Right atrium auricular region (tissue), 2 donors: ENCODE measurements at regions not wholly inside any gene's neighbourhood (a gene's known extent, or its start where the extent isn't known, plus 50 kb on each side); places are given as distances from the start of the nearest gene placed in this dataset.

Source experiments
- DNase-seq: peaks from one replicate; pipeline ENCODE4 v3.0.0-alpha.2; 2019; ENCODE audit warnings: low spot score
- H3K27ac ChIP-seq, 2 donors: fragments of 200-600 bp; sonication (generic); 1 replicate in 1 of 2; 2 replicates in 1 of 2; pipeline ENCODE4 v1.5.1; 2016 to 2019
- H3K27me3 ChIP-seq, 2 donors: fragments of 200-600 bp; sonication (generic); one replicate each; pipeline versions ENCODE4 v1.5.1 to v1.6.0; 2017 to 2019
- H3K36me3 ChIP-seq: fragments of 200-600 bp; sonication (generic); one replicate; pipeline ENCODE4 v1.5.1; 2016
- H3K4me1 ChIP-seq, 2 donors: fragments of 200-600 bp; sonication (generic); one replicate each; pipeline versions ENCODE4 v1.5.1 to v1.6.0; 2017 to 2019
- H3K4me3 ChIP-seq, 2 donors: fragments of 200-600 bp; sonication (generic); 1 replicate in 1 of 2; 2 replicates in 1 of 2; pipeline ENCODE4 v1.5.1; 2017 to 2019; ENCODE audit warnings: mild to moderate bottlenecking in 1 of 2, moderate library complexity in 1 of 2
- H3K9me3 ChIP-seq, 2 donors: fragments of 200-600 bp; sonication (generic); one replicate each; pipeline ENCODE4 v1.5.1; 2019
- TF ChIP-seq, protein P1 (sequence below), 2 donors: fragments of 200-600 bp; sonication (generic); IDR thresholded peaks; one replicate each; pipeline ENCODE4 v1.5.1; 2019; ENCODE audit warnings: antibody characterized with exemption in 2 of 2

DNA sequence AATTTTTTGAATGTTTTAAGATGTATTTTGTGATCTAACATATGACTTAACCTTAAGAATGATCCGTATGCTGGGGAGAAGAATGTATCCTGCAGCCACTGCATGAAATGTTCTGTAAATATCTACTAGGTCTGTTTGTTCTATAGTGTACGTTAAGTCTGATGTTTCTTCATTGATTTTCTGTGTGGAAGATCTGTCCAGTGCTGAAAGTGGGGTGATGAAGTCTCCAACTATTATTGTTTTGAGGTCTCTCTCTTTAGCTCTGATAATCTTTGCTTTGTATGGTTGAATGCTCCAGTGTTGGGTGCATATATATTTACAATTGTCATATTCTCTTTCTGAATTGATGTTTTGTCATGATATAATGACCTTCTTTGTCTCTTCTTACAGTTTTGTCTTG is 82.5 kb upstream of the LHCGR start:
- no peaks in the 10 kb centered on the region for H3K4me1 ChIP-seq
- peaks cover 0 to 7% of the 10 kb centered on the region in 2 donors for H3K9me3 ChIP-seq
- TF ChIP-seq, protein P1, sequence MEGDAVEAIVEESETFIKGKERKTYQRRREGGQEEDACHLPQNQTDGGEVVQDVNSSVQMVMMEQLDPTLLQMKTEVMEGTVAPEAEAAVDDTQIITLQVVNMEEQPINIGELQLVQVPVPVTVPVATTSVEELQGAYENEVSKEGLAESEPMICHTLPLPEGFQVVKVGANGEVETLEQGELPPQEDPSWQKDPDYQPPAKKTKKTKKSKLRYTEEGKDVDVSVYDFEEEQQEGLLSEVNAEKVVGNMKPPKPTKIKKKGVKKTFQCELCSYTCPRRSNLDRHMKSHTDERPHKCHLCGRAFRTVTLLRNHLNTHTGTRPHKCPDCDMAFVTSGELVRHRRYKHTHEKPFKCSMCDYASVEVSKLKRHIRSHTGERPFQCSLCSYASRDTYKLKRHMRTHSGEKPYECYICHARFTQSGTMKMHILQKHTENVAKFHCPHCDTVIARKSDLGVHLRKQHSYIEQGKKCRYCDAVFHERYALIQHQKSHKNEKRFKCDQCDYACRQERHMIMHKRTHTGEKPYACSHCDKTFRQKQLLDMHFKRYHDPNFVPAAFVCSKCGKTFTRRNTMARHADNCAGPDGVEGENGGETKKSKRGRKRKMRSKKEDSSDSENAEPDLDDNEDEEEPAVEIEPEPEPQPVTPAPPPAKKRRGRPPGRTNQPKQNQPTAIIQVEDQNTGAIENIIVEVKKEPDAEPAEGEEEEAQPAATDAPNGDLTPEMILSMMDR (IDR thresholded peaks at IDR 0.05) = no peak
- no peak for DNase-seq
- no peak overlapping the region for H3K4me3 ChIP-seq
- no peaks in the 10 kb centered on the region for H3K27me3 ChIP-seq
- no peak overlapping the region for H3K27ac ChIP-seq
- H3K36me3 ChIP-seq = no peaks in the 10 kb centered on the region

DNA sequence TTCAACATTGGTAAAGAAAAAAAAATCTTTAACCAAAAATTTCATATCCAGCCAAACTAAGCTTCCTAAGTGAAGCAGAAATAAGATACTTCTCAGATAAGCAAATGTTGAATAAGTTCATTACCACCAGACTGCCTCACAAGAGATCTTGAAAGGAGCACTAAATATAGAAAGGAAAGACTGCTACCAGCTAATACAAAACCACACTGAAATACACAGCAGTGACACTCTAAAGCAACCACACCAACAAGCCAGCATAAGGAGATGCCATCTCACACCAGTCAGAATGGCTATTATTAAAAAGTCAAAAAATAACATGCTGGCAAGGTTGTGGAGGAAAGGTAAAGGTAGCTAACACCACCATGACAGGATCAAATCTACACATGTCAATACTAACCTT is 74.0 kb upstream of the LHCGR start:
- no peaks in the 10 kb centered on the region for H3K36me3 ChIP-seq
- no peak for DNase-seq
- H3K9me3 ChIP-seq = peaks cover 0 to 7% of the 10 kb centered on the region in 2 donors
- H3K4me1 ChIP-seq = no peaks in the 10 kb centered on the region
- H3K27ac ChIP-seq = no peak overlapping the region
- TF ChIP-seq, protein P1 (IDR thresholded peaks at IDR 0.05) = no peak
- no peak overlapping the region for H3K4me3 ChIP-seq
- H3K27me3 ChIP-seq = no peaks in the 10 kb centered on the region

DNA sequence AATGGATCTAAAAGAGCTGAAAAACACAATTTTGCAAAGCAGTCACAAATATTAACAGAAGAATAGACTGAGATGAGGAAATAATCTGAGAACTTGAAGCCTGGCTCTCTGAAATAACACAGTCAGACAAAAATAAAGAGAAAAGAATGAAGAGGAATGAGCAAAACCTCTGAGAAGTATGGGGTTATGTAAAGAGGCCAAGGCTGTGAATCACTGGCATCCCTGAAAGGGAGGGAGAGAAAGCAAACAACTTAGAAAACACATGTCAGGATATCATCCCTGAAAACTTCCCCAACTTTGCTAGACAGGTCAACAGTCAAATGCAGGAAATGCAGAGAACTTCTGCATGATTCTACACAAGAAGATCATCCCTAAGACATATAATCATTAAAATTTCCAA is 73.5 kb upstream of the LHCGR start:
- DNase-seq = no peak
- no peaks in the 10 kb centered on the region for H3K27me3 ChIP-seq
- no peak overlapping the region for H3K4me3 ChIP-seq
- no peak overlapping the region for H3K27ac ChIP-seq
- H3K9me3 ChIP-seq = peaks cover 0 to 7% of the 10 kb centered on the region in 2 donors
- TF ChIP-seq, protein P1 (IDR thresholded peaks at IDR 0.05) = no peak
- H3K36me3 ChIP-seq = no peaks in the 10 kb centered on the region
- no peaks in the 10 kb centered on the region for H3K4me1 ChIP-seq

DNA sequence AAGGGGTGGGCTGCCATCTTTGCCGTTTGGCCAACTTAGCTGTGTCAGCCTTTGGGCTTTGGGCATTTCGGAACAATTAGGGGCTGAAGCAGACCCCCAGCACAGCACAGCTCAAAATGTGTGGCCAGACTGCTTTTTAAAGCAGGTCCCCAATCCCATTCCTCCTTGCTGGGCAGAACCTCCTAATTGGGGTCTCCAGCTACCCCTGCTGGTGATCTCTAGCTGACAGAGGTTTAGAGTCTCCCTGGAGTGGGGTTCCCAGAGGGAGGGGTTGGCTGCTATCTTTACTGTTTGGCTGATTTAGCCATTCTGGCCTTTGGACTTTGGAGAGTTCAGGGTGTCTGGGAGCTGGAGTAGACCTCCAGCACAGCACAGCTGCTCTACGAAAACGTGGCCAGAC is 71.5 kb upstream of the LHCGR start:
- no peak for DNase-seq
- TF ChIP-seq, protein P1 (IDR thresholded peaks at IDR 0.05) = no peak

DNA sequence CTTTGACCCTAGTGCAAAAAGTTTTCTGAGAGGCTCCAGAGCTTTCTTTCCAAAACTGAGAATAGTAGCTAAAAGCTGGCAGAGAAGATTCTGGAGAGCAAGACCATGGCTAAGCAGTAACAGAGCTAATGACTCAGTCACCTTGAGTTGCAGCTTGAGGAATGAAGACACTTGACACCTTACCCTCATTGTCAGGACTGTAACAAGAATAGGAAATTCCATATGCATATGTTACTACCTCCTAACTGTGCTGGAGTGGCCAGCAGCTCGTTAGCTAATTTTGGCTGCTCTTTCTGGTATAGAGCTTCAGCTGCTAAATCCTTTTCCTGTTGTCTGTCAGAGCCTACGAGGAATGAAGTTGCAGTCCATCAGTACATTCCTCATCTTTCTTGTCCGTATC is 68.6 kb upstream of the LHCGR start:
- Histone ChIP-seq H3K27me3 (no peaks in the 10 kb centered on the region), H3K27ac (no peak overlapping the region), H3K36me3 (no peaks in the 10 kb centered on the region), H3K4me1 (no peaks in the 10 kb centered on the region), H3K4me3 (no peak overlapping the region), H3K9me3 (no peaks in the 10 kb centered on the region)
- no peak for DNase-seq
- TF ChIP-seq, protein P1 (IDR thresholded peaks at IDR 0.05) = no peak

More for the DNA sequence above, 71.5 kb upstream of the LHCGR start:
- Histone ChIP-seq H3K27ac (no peak overlapping the region), H3K36me3 (no peaks in the 10 kb centered on the region), H3K27me3 (no peaks in the 10 kb centered on the region), H3K4me1 (no peaks in the 10 kb centered on the region), H3K9me3 (no peaks in the 10 kb centered on the region), H3K4me3 (no peak overlapping the region)

DNA sequence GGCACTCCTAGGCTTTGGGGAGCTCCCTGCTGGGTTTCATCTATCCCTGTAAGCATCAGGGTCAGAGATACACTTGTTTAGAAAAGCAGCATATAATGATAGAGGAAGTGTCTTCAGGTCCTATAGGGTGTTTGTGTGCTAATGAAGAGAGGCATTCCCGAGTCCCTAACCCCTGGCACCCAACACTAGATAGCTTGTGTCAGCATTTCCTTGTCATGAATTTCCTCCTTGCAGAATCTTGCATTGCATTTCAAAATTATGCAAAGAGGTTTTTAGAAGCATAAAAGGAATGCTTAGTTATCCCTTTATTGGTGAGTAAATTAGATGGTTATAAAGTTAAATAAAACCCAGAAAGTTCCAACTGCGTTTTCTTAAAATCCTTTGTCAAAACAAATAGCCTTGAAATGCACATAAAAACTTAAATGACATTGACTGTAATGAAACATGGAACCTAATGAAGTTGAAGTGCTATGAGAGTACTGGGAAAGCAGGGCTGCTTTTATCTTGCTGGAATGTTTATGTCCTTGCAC is 63.7 kb upstream of the LHCGR start:
- H3K4me3 ChIP-seq = no peak overlapping the region
- TF ChIP-seq, protein P1 (IDR thresholded peaks at IDR 0.05) = no peak
- no peaks in the 10 kb centered on the region for H3K4me1 ChIP-seq
- H3K36me3 ChIP-seq = no peaks in the 10 kb centered on the region
- no peak overlapping the region for H3K27ac ChIP-seq
- DNase-seq = no peak
- no peaks in the 10 kb centered on the region for H3K9me3 ChIP-seq
- no peaks in the 10 kb centered on the region for H3K27me3 ChIP-seq
